ENCODE measurements at regions not wholly inside any gene's neighbourhood (a gene's known extent, or its start where the extent isn't known, plus 50 kb on each side); places are given as distances from the start of the nearest gene placed in this dataset.

DNA sequence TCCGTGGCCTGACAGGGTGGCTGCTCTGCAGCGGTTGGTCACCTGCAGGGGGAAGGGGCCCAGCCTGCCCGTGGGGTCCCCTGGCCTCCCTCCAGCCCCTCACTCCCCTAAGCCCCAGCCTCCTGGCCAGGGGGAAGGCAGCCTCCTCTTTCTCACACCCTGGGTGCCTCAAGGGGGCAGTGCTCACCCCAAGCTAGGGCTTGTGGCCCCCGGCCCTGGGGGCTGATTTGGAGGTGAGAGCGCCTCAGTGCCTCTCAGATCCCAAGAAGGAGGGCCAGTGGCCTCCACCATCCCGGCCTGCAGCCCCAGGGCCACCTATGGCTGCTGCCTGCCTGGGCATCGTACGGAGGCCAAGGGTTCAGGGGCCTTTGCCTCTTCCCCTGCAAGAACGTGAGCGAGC is 66.4 kb upstream of the TTC34 start:
- TF ChIP-seq, protein P1, sequence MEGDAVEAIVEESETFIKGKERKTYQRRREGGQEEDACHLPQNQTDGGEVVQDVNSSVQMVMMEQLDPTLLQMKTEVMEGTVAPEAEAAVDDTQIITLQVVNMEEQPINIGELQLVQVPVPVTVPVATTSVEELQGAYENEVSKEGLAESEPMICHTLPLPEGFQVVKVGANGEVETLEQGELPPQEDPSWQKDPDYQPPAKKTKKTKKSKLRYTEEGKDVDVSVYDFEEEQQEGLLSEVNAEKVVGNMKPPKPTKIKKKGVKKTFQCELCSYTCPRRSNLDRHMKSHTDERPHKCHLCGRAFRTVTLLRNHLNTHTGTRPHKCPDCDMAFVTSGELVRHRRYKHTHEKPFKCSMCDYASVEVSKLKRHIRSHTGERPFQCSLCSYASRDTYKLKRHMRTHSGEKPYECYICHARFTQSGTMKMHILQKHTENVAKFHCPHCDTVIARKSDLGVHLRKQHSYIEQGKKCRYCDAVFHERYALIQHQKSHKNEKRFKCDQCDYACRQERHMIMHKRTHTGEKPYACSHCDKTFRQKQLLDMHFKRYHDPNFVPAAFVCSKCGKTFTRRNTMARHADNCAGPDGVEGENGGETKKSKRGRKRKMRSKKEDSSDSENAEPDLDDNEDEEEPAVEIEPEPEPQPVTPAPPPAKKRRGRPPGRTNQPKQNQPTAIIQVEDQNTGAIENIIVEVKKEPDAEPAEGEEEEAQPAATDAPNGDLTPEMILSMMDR (conservative IDR thresholded peaks at IDR 0.05): no peak
- DNase-seq (ENCODE audit: low read depth, low spot score): no peak
- Mint-ChIP-seq H3K27ac (ENCODE audit: unreplicated experiment) (no peak overlapping the region), H3K9me3 (no peaks in the 10 kb centered on the region), H3K27me3 (ENCODE audit: low read depth) (no peaks in the 10 kb centered on the region), H3K36me3 (ENCODE audit: low read depth) (peaks cover 3% of the 10 kb centered on the region), H3K4me1 (no peaks in the 10 kb centered on the region), H3K4me3 (no peak overlapping the region)

DNA sequence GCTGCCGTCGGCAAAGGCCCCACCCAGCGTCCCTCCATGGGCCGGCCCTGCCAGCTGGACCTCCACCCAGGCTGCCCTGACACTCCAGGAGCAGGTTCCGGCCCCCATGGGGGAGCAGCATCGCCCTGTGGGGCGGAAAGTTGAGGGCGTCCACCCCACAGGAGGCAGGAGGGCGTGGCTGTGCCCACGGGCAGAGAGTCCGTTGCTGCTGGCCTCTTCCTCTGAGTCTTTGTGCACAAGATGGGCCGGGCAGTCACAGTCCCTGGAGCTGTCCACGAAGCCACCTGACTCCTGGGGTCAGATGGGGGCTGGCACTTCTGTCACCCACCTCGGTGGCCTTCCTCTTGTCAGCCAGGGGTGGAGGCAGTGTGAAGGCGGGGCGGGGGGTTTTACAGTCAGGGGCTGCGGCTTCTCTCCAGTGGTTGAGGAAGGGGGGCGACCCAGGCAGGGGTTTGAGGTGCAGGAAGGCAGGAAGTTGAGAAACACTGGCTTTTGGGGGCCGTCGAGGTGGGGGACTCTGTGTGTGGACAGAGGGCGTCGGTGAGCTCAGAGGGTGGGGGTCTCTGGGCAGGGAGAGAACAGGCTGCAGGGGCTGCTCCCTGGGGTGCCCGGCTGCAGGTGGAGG is 67.2 kb upstream of the TTC34 start:
- no peaks in the 10 kb centered on the region for H3K4me1 Mint-ChIP-seq
- TF ChIP-seq, protein P1 (conservative IDR thresholded peaks at IDR 0.05): no peak
- no peak for DNase-seq (ENCODE audit: low read depth, low spot score)
- H3K9me3 Mint-ChIP-seq: no peaks in the 10 kb centered on the region
- H3K36me3 Mint-ChIP-seq (ENCODE audit: low read depth): peaks cover 3% of the 10 kb centered on the region
- no peak overlapping the region for H3K27ac Mint-ChIP-seq (ENCODE audit: unreplicated experiment)
- no peaks in the 10 kb centered on the region for H3K27me3 Mint-ChIP-seq (ENCODE audit: low read depth)
- H3K4me3 Mint-ChIP-seq: no peak overlapping the region

DNA sequence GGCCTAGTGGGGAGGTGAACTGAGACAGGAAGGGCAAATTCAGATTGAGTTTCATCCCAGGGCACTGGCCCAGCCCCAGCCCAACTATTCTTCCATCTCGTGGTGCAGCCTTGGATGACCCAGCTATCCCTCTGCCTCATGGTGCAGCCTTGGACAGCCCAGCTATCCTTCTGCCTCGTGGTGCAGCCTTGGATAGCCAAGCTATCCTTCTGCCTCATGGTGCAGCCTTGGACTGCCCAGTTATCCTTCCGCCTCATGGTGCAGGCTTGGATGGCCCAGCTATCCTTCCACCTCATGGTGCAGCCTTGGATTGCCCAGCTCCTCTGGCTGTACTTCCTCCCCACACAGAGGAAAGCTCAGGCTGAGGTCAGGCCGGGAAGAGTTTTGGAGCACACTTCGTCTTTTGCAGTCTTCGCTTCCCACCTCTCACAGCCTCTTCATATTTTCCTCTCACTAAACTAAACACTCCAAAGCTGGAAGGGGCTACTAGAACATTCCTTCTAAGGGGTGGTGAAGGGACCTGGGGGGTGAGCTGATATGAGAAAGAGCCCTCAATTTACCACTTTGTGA is 69.8 kb upstream of the TTC34 start:
- TF ChIP-seq, protein P1 (conservative IDR thresholded peaks at IDR 0.05): no peak
- no peaks in the 10 kb centered on the region for H3K27me3 Mint-ChIP-seq (ENCODE audit: low read depth)
- DNase-seq (ENCODE audit: low read depth, low spot score): no peak
- no peak overlapping the region for H3K27ac Mint-ChIP-seq (ENCODE audit: unreplicated experiment)
- H3K9me3 Mint-ChIP-seq: no peaks in the 10 kb centered on the region
- H3K36me3 Mint-ChIP-seq (ENCODE audit: low read depth): peaks cover 3% of the 10 kb centered on the region
- H3K4me1 Mint-ChIP-seq: no peaks in the 10 kb centered on the region
- H3K4me3 Mint-ChIP-seq: no peak overlapping the region

DNA sequence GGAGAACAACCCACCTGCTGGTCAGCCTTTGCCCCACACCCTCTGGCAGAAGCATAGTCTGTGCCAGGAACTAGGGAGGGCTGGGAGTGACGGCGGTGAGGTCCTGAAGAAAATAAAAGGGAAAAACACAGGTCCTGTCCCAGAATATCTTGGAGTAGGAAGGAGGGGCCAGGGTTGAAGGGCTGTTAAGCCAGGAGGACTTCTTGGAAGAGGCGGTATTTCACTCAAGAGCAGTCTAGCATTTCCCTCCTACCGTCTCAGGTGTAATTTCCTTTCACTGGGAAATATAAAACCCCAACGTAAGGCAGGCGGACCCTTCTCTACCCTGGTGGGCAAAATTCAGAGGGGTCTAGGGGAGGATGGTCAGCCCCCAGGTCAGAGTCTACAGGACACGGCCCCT is 72.7 kb upstream of the TTC34 start:
- H3K4me3 Mint-ChIP-seq: no peak overlapping the region

DNA sequence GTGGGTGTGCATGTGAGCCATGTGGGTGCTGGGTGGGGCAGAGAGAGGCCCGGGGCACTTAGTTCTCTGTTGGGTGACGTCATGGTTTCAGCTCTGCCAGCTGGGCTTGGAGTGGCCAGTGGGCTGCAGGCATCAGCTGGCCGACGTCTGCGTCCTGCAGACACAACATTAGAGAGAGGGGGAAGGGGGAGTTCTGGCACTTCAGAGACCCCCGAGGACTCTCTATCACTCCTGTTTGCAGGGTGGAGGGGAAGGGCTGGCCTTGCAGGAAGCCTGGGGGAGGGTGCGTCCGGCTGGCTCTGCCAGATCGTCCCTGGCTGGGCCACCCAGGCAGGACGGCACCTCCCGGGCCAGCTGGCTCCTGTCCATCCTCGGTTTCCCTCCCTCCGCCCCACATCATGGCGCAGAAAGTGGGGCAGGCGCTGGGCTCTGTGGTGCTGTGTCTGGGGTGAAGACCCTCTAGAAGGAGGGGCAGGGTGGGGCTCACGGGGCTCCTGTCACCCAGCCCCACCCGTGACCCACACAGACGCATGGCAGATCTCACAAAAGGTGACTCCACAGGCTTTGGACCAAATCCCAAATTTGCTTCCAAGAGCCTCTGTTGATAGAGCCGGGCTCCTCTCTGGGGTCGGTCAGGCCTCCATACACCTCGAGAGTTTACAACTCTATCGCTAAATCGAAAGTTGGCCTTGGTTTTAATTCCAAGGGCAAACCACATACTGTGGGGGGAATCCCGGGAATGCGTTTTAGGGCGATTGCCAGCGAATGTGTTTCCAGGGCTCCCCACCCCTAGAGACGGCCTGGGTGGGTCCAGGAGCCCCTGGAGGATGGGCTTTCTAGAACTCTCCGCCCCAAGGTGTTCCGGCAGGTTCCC is 73.4 kb upstream of the TTC34 start:
- Mint-ChIP-seq H3K4me3 (no peak overlapping the region), H3K36me3 (ENCODE audit: low read depth) (peaks cover 3% of the 10 kb centered on the region), H3K4me1 (no peaks in the 10 kb centered on the region), H3K27ac (ENCODE audit: unreplicated experiment) (no peak overlapping the region), H3K9me3 (no peaks in the 10 kb centered on the region), H3K27me3 (ENCODE audit: low read depth) (no peaks in the 10 kb centered on the region)
- DNase-seq (ENCODE audit: low read depth, low spot score): no peak
- TF ChIP-seq, protein P1 (conservative IDR thresholded peaks at IDR 0.05): no peak

More for the DNA sequence above, 72.7 kb upstream of the TTC34 start:
- Mint-ChIP-seq H3K9me3 (no peaks in the 10 kb centered on the region), H3K36me3 (ENCODE audit: low read depth) (peaks cover 3% of the 10 kb centered on the region), H3K4me1 (no peaks in the 10 kb centered on the region), H3K27ac (ENCODE audit: unreplicated experiment) (no peak overlapping the region), H3K27me3 (ENCODE audit: low read depth) (no peaks in the 10 kb centered on the region)
- DNase-seq (ENCODE audit: low read depth, low spot score): no peak
- TF ChIP-seq, protein P1 (conservative IDR thresholded peaks at IDR 0.05): no peak
